ENCODE measurements at regions not wholly inside any gene's neighbourhood (a gene's known extent, or its start where the extent isn't known, plus 50 kb on each side); places are given as distances from the start of the nearest gene placed in this dataset.

DNA sequence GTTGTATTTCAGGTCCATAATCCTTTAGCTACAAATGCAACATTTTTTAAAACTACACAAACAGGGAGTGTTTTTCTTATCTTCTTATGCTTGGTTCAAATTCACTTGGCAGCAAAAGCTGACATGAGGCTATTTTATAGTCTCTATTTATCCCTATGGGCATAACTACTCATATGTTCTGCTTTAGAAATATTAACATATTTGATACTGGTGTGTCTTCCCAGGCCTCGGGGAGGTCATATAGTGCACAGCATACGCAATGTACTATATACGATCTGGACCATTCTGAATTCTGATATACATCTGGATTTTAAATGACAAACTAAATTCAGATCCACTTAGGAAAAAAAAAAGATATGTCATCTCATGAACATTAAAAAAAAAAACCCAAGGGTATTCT, 69.2 kb downstream of the TFAP2C start:
- H3K79me2 ChIP-seq (replicated peaks; ENCODE audit: insufficient read depth, low read length) = no peaks in the 10 kb centered on the region
- no peaks in the 10 kb centered on the region for H3K9me3 ChIP-seq (ENCODE audit: low read length)
- no peaks in the 10 kb centered on the region for H3K27me3 ChIP-seq (ENCODE audit: insufficient read depth, low read depth, low read length)
- H3K36me3 ChIP-seq (ENCODE audit: insufficient read depth, low read length) = no peaks in the 10 kb centered on the region
- no peak overlapping the region for H3K4me2 ChIP-seq (ENCODE audit: low read length)
- peak overlapping the region; percentile 77 for H3K27ac ChIP-seq (ENCODE audit: low read length)
- H3K9ac ChIP-seq (ENCODE audit: low read length) = no peak overlapping the region
- H2AFZ ChIP-seq (ENCODE audit: low read depth, low read length) = no peak overlapping the region
- no peaks in the 10 kb centered on the region for H3K9me2 ChIP-seq (ENCODE audit: insufficient read depth, low read length)
- peak overlapping the region; percentile 43 for H3K4me3 ChIP-seq (ENCODE audit: low read length)
- H3F3A ChIP-seq (ENCODE audit: insufficient read depth, low read length, poor library complexity, severe bottlenecking) = peaks cover 5% of the 10 kb centered on the region
- H4K20me1 ChIP-seq (ENCODE audit: insufficient read depth) = no peaks in the 10 kb centered on the region
- TF ChIP-seq TAF1 (IDR thresholded peaks at IDR 0.05; ENCODE audit: low read depth) (no peak), POLR2AphosphoS5 (IDR thresholded peaks at IDR 0.05) (no peak), RAD21 (conservative IDR thresholded peaks at IDR 0.05) (no peak), MXI1 (conservative IDR thresholded peaks at IDR 0.05; ENCODE audit: poor library complexity, severe bottlenecking) (no peak), EP300 (conservative IDR thresholded peaks at IDR 0.05; ENCODE audit: poor library complexity, severe bottlenecking) (no peak), CTCF (IDR thresholded peaks at IDR 0.05; ENCODE audit: poor library complexity, severe bottlenecking) (no peak), SMC3 (conservative IDR thresholded peaks at IDR 0.05; ENCODE audit: poor library complexity) (no peak)

DNA sequence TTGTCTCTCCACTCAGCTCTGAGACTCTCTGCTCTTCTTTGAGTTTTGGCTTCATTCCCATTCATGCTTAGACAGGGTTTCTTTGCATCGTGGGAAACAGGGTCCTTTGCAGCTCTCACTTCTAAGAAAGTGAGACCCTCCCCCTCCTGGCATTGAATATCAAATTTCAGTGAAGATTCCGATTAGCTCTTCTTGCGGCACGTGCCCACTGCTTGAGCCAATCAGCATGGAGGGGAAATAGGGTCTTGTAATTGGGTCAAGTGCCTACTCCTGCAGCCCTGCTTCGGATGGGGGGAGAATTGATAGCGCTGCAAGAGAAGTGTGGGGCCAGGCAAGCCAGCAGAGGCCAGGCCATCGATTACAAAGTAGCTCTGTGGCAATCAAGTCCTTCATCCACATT, 69.6 kb downstream of the TFAP2C start:
- Histone ChIP-seq H3K27me3 (ENCODE audit: insufficient read depth, low read depth, low read length) (no peaks in the 10 kb centered on the region), H3K27ac (ENCODE audit: low read length) (no peak overlapping the region), H3K79me2 (replicated peaks; ENCODE audit: insufficient read depth, low read length) (no peaks in the 10 kb centered on the region), H3K9me2 (ENCODE audit: insufficient read depth, low read length) (no peaks in the 10 kb centered on the region), H3K4me2 (ENCODE audit: low read length) (no peak overlapping the region), H2AFZ (ENCODE audit: low read depth, low read length) (no peak overlapping the region), H3K9ac (ENCODE audit: low read length) (no peak overlapping the region), H4K20me1 (ENCODE audit: insufficient read depth) (no peaks in the 10 kb centered on the region), H3K9me3 (ENCODE audit: low read length) (no peaks in the 10 kb centered on the region), H3K4me3 (ENCODE audit: low read length) (no peak overlapping the region), H3F3A (ENCODE audit: insufficient read depth, low read length, poor library complexity, severe bottlenecking) (peaks cover 5% of the 10 kb centered on the region), H3K36me3 (ENCODE audit: insufficient read depth, low read length) (no peaks in the 10 kb centered on the region)
- no peak for TF ChIP-seq EZH2 (IDR thresholded peaks at IDR 0.05; ENCODE audit: borderline replicate concordance, insufficient read depth, low read length, poor library complexity, severe bottlenecking)
- TF ChIP-seq MXI1 (conservative IDR thresholded peaks at IDR 0.05; ENCODE audit: poor library complexity, severe bottlenecking) = no peak
- no peak for TF ChIP-seq CTCF (IDR thresholded peaks at IDR 0.05; ENCODE audit: poor library complexity, severe bottlenecking)
- TF ChIP-seq SMC3 (conservative IDR thresholded peaks at IDR 0.05; ENCODE audit: poor library complexity) = no peak
- no peak for TF ChIP-seq TAF1 (IDR thresholded peaks at IDR 0.05; ENCODE audit: low read depth)
- no peak for TF ChIP-seq POLR2AphosphoS5 (IDR thresholded peaks at IDR 0.05)
